ENCODE measurements at regions not wholly inside any gene's neighbourhood (a gene's known extent, or its start where the extent isn't known, plus 50 kb on each side); places are given as distances from the start of the nearest gene placed in this dataset.

GRCh38 chr6:80480421-80481157 lies 374.1 kb downstream of the BCKDHB start:
- DNase-seq, result no peak

- no peak for DNase-seq
Measured at GRCh38 chr6:80478030-80478429, 371.6 kb downstream of the BCKDHB start.

- no peak for DNase-seq
Measured at GRCh38 chr6:80477591-80477990, 371.1 kb downstream of the BCKDHB start.

GRCh38 chr6:80472271-80472670 lies 365.8 kb downstream of the BCKDHB start:
- DNase-seq, result no peak

GRCh38 chr6:80469977-80470376 lies 363.5 kb downstream of the BCKDHB start:
- no peak for DNase-seq

- no peak for DNase-seq
Measured at GRCh38 chr6:80468398-80468797, 361.9 kb downstream of the BCKDHB start.

GRCh38 chr6:80467408-80467807 lies 360.9 kb downstream of the BCKDHB start:
- DNase-seq, result no peak

- no peak for DNase-seq
Measured at GRCh38 chr6:80466981-80467380, 360.5 kb downstream of the BCKDHB start.

GRCh38 chr6:80465513-80465912 lies 359.0 kb downstream of the BCKDHB start:
- no peak for DNase-seq

- DNase-seq, result no peak
Measured at GRCh38 chr6:80464901-80465300, 358.4 kb downstream of the BCKDHB start.

- no peak for DNase-seq
Measured at GRCh38 chr6:80463197-80463596, 356.7 kb downstream of the BCKDHB start.

- DNase-seq, result no peak
Measured at GRCh38 chr6:80460257-80460865, 353.9 kb downstream of the BCKDHB start.

GRCh38 chr6:80457439-80457933 lies 351.0 kb downstream of the BCKDHB start:
- DNase-seq, result no peak

GRCh38 chr6:80456724-80457438 lies 350.4 kb downstream of the BCKDHB start:
- DNase-seq, result no peak

GRCh38 chr6:80454661-80455365 lies 348.3 kb downstream of the BCKDHB start:
- no peak for DNase-seq

- no peak for DNase-seq
Measured at GRCh38 chr6:80454197-80454596, 347.7 kb downstream of the BCKDHB start.

GRCh38 chr6:80449726-80450125 lies 343.3 kb downstream of the BCKDHB start:
- DNase-seq, result no peak

GRCh38 chr6:80446454-80447045 lies 340.1 kb downstream of the BCKDHB start:
- no peak for DNase-seq

GRCh38 chr6:80445751-80446150 lies 339.3 kb downstream of the BCKDHB start:
- DNase-seq, result no peak

- DNase-seq, result no peak
Measured at GRCh38 chr6:80442366-80442765, 335.9 kb downstream of the BCKDHB start.

GRCh38 chr6:80441131-80441530 lies 334.7 kb downstream of the BCKDHB start:
- no peak for DNase-seq

GRCh38 chr6:80440496-80441115 lies 334.1 kb downstream of the BCKDHB start:
- DNase-seq, result peak; percentile 13

All from NCI-H2171 (cell line).